ENCODE measurements at regions not wholly inside any gene's neighbourhood (a gene's known extent, or its start where the extent isn't known, plus 50 kb on each side); places are given as distances from the start of the nearest gene placed in this dataset.
A peak's percentile ranks its signal among the peaks of the same experiment; 100 is the strongest.

DNA sequence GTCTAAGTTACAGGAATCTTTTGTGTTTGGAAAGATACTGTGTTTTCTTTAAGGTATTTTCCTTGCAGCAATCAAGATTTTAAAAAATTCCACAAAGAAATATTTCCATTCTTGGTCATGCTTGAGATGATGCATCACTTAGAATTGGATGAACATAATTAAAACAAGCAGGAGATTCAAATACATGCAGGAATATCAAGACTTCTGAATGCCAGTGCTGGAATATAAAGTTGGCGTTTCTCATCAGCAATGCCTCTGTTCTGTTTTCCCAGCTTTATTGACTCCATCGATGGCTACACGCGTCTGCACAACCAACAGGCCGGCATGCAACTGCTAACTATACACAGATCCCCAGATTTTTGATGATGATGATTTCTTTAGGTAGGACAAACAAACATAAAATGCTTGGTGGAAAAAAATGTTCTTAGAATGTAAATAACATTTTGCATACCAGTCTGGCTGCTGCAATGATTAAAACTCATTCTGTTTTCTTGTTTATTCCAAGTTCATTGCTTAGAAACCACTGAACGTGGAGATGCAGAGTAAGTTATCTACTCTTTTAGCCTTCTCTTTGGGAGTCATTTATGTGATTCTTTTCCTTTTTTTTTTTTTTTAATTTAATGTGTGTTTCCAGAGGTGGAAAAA is 91.3 kb upstream of the FAM171A1 start:
- no peak for DNase-seq

- peak in 1 of 2 experiments; percentile 1 for DNase-seq
Observed at GRCh38 chr10:15461353-15462108, 90.4 kb upstream of the FAM171A1 start.

DNA sequence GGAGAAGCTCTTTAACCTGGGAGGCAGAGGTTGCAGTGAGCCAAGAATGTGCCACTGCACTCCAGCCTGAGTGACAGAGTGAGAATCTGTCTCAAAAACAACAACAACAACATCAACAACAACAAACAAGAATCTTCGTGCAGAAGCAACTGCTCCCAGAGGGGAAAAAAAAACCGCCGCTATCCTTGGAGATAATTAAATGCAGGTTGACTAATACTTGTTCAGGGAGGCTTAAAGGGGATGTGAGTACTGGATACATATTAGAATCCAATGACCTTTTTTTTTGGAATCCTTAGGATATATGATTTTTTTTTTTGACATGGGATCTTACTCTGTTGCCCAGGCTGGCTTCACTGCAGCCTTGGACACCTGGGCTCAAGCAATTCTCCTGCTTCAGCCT is 89.6 kb upstream of the FAM171A1 start:
- no peak for DNase-seq

DNA sequence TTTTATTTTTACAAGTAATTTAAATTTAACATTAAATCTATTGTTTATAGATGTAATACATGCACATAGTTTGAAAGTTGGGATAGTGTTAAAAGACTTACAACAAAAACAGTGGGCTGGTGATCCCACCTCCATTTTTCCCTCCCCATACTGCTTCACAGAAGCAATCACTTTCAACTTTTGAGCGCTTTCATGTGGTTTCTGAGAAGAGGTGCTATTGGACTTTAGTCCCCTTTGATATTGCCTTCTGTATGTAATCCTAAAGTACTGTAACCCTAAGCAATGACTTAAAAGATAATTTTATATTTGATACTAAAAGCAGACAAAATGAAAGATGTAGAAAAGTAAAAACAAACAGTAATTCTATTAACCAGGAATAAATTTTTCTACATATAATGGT is 88.1 kb upstream of the FAM171A1 start:
- no peak for DNase-seq

GRCh38 chr10:15457382-15457781 is 86.3 kb upstream of the FAM171A1 start:
- no peak for DNase-seq

GRCh38 chr10:15455456-15455855 is 84.4 kb upstream of the FAM171A1 start:
- DNase-seq: no peak

DNA sequence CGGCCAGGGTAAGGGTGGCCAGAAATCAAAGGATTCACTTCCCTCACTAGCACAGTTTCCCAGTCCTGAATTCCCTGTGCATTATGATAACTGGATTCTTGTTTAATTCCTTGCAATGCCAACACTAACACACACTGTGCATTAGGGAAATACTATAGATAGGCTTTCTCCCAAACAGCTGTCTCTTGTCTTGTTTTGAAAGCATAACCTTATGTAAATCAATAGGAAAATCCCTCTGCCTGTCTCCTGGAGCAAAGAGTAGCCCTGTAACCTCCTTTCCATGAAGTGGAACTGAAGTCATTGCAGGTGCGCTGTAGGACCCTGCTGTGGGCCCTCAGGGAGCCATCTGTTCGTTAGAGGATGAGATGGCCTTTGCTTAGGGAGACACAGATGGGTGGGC is 82.8 kb upstream of the FAM171A1 start:
- no peak for DNase-seq

GRCh38 chr10:15453457-15453856 is 82.4 kb upstream of the FAM171A1 start:
- DNase-seq: no peak

DNA sequence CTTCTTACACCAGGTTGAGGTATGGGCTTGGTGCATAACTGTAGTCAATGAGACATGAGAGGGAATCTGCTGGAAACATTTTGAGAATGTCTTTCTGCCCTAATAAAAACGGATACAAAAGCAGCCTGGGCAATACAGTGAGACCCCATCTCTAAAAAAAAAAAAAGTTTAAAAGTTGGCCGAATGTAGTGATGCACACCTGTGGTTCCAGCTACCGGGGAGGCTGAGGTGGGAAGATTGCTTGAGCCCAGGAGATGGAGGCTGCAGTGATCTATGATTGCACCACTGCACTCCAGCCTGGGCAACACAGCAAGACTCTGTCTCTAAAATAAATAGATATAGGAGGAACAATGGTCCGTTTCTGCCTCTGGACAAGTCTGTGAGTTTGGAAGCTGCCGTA is 81.5 kb upstream of the FAM171A1 start:
- no peak for DNase-seq

- DNase-seq: no peak
Observed at GRCh38 chr10:15451137-15452094, 80.3 kb upstream of the FAM171A1 start.

- DNase-seq: no peak
Observed at GRCh38 chr10:15448598-15448997, 77.5 kb upstream of the FAM171A1 start.

DNA sequence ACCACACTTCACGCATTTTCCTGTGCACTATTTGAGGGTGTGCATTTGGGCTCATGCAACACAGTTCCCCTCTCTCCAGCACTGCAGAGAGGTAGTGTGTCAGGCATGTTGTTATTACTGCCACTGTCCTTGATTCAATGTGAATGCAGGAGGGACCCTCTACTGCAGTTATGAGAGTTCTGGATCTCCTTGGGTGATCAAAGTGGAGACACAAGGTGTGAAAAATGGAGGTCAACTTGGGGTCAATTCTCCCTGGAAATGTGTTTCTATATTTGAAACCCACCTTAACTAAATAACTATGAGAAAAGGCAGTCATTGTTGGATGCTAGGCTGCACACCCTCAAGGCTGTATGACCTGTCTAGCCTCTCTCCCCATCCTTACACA is 73.9 kb upstream of the FAM171A1 start:
- no peak for DNase-seq

DNA sequence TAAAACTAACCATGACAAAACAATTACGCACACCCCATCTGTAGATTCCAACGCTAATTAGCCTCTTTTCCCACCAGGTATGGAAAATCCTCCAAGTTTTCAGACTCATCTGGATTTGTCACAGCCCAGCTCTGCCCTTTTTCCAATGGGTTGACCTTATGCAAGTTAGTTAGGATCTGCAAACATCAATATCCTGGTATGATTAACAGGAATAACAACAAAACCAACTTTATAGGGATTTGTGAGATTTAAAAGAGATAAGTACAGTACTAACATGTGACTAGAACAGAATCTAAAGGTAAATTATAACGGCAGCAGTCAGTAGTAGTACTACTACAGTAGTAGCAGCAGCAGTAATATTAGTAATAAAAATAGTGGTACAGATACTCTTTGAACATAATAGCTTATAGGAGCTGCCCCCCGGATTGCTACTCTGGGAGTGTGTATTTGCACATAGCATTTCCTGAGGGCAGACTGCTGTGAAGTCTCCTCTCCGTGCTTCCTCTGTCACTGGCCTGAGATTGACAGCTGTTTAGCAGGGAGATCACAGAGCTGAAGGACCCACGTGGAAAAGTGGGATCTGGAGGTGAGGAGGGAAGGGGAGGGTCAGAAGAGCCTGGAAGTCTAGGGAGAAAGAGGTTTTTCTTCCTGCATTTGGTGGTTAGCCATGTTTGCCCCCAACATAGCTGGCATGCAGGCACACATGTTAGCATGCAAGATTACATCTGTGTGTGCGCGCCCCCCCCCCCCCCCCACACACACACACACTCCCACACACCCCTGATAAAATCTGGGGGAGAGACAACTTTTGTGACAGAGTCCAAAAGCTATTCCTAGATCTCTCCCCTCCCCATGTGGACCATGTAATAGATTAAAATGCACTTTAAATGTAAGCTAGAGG is 73.3 kb upstream of the FAM171A1 start:
- no peak for DNase-seq

- DNase-seq: no peak
Observed at GRCh38 chr10:15442056-15442455, 71.0 kb upstream of the FAM171A1 start.

GRCh38 chr10:15440204-15440711 is 69.2 kb upstream of the FAM171A1 start:
- DNase-seq: no peak

DNA sequence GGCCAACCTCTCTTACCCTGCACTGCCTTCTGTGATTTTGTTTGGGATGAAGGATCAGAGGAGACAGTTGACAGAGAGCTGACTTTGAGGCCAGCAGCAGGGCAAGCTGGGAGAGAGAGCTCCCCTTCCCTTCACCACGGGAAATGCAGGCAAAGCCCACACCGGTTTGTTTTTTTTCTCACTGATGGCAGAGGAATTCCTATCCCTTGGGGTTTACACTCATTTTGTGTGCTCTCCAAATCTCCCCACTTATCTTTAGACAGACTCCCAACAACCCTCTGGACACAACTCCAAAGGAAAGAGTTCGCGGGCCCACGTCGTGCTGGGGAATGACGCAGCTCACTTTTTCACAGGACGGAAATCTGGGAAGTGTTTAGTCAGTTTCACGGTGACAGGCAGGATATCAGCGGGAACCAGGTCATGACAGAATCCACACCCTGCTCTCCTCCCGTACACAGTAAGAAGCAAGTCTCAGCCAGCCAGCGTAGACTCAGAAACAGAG is 68.3 kb upstream of the FAM171A1 start:
- DNase-seq: no peak

DNA sequence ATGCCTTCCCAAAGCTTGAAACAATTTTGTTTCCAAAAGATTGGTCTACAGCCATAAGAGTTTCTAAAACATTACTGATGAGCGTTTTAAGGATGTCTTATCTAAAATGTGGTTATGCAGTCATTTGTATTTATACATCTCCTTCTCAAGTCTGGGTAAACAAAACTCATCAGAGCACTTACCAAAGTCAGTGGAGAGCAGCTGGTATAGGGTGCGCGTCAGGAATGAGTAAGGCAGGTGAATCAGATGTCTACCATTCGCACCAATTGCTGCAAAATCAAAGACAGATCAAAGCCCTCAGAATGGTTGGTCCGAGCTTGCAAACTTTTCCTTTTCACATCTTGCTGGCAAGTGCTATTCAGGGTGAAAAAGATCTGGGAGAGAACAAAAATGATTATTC is 65.6 kb upstream of the FAM171A1 start:
- DNase-seq: no peak

DNA sequence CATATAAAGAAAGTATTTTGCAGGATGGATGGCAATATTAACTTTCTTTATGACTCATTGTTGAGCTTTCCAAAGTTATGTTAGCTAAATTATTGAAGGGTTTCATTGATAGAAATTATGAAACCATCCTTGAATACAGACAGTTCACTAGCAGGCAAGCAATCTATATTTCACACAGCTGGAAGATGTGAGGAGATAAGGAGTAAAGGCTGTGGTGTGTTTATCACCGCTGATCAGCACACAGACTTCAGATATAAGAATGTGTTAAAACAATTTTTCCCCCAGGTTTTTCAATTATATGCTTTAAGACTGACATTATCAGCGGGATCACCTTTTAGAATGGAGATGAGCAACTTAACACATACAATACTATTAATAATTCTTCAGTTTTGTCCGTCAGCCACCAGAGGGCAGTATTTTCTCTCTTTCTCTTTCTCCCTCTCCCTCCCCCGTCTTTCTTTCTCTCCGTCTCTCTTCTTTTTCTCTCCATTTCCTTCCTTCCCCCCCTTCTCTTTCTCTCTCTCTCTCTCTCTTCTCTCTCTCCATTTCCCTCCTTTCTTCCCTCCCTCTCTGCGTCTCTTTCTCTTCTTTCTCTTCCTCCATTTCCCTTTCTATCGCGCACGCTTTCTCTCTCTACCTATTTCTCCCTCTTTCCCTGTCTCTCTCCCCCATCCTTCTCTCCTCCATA is 62.9 kb upstream of the FAM171A1 start:
- peak in 1 of 2 experiments; percentile 49 for DNase-seq

DNA sequence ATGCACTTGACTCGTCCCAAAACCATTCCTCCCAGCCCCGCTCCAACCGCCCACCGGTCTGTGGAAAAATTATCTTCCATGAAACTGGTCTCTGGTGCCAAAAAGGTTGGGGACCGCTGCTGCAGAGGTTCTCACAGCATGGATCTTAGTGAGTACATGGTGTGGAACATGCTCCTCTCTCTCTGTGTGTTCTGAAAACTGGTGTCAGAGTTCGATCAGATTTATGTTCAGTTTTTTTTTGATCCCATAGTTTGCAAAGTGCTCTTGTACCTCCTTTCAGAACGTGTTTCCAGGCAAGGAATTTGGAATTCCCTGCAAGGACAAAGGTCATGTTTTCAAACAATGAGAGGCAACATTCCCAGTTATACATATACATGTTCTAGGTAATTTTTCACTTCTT is 61.2 kb upstream of the FAM171A1 start:
- DNase-seq: no peak

- DNase-seq: no peak
Observed at GRCh38 chr10:15430969-15431771, 60.1 kb upstream of the FAM171A1 start.

GRCh38 chr10:15428681-15429080 is 57.6 kb upstream of the FAM171A1 start:
- no peak for DNase-seq

All from SW 1271 (cell line).